GM12864 (cell line): ENCODE measurements at regions not wholly inside any gene's neighbourhood (a gene's known extent, or its start where the extent isn't known, plus 50 kb on each side); places are given as distances from the start of the nearest gene placed in this dataset.
"Not testable (repeated sequence)": the region's sequence is repeated elsewhere in the genome, so short reads cannot be mapped to it uniquely, and the experiment has no call there.

Experiments
- DNase-seq: peaks from one replicate; pipeline ENCODE4 v3.0.0-alpha.2; 2011; ENCODE audit warnings: low read depth
- H3K4me3 ChIP-seq: 2 replicates; pipeline ENCODE4 v1.5.1; 2011; ENCODE audit warnings: mild to moderate bottlenecking, low read depth, low read length, control low read depth
- TF ChIP-seq, protein P1 (sequence below): IDR thresholded peaks from 2 replicates; pipeline ENCODE4 v1.5.1; 2011; ENCODE audit warnings: low read depth, mild to moderate bottlenecking, moderate library complexity, low read length, control low read depth, inconsistent platforms; ENCODE audit errors: missing control alignments

DNA sequence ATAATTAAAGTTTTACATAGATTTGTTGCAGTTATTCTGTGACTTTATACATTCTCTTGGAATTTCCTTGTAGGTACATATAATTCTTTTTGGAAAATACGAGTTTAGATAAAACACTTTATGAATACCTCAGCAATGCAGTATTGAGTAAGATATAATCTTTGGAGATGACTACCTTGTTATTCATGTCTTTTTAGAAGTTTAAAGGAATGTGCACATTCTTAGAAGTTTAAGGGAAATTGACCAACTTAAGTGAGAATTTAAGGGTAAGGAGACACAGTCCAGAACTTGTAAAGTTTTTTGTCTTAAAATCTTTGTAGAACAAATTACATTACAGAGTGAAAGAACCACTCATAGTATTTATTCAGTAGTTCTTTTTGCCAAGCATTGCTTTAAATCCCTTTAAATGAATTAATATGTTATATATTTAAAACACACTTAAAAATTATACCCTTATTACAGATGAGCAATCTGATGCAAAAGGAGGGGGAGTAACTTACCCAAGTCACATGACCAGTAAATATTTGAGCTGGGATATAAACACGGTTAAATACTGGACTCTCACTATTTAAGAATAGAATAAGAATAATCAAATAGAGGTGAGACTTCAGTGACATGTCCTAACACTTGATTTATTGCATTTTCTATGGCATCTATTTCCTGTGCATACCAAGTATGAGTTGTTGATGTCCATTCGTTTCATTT, 139.5 kb upstream of the FERD3L start:
- DNase-seq, result no peak
- TF ChIP-seq, protein P1, sequence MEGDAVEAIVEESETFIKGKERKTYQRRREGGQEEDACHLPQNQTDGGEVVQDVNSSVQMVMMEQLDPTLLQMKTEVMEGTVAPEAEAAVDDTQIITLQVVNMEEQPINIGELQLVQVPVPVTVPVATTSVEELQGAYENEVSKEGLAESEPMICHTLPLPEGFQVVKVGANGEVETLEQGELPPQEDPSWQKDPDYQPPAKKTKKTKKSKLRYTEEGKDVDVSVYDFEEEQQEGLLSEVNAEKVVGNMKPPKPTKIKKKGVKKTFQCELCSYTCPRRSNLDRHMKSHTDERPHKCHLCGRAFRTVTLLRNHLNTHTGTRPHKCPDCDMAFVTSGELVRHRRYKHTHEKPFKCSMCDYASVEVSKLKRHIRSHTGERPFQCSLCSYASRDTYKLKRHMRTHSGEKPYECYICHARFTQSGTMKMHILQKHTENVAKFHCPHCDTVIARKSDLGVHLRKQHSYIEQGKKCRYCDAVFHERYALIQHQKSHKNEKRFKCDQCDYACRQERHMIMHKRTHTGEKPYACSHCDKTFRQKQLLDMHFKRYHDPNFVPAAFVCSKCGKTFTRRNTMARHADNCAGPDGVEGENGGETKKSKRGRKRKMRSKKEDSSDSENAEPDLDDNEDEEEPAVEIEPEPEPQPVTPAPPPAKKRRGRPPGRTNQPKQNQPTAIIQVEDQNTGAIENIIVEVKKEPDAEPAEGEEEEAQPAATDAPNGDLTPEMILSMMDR, result no peak
- no peak overlapping the region for H3K4me3 ChIP-seq

DNA sequence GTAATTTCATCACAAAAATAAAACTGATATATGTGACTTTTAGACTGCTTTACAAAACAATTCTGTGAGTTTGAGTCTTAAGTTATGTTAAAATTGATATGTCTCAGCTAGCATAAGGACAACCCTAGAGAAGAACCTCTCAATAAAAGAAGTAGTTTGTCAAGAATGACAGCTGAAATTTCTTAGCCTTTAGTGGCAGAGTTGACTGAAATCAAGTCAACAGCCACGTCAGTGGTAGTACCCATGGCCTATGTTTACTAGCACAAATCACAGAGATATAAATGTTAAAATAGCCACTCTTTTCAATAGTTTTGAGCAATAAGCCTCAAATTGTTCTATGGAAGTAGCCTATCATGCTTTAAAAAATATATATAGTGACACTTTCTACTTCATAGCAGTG, 138.9 kb upstream of the FERD3L start:
- no peak overlapping the region for H3K4me3 ChIP-seq
- TF ChIP-seq, protein P1, result no peak
- DNase-seq, result no peak

DNA sequence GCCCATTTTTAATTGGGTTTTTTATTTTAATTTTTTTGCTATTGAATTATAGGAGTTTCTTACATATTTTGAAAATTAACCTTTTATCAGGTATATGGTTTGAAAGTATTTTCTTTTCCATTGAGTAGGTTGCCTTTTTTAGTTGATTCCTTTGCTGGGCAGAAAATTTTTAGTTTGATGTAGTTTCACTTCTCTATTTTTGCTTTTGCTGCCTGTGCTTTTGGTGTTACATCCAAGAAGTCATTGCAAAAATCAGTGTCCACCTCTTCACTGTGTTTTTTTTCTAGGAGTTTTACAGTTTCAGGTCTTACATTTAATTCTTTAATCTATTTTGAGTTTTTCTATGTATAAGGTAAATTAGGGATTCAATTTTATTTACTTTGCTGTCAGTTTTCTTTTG, 129.8 kb upstream of the FERD3L start:
- TF ChIP-seq, protein P1, result no peak
- no peak overlapping the region for H3K4me3 ChIP-seq
- no peak for DNase-seq

DNA sequence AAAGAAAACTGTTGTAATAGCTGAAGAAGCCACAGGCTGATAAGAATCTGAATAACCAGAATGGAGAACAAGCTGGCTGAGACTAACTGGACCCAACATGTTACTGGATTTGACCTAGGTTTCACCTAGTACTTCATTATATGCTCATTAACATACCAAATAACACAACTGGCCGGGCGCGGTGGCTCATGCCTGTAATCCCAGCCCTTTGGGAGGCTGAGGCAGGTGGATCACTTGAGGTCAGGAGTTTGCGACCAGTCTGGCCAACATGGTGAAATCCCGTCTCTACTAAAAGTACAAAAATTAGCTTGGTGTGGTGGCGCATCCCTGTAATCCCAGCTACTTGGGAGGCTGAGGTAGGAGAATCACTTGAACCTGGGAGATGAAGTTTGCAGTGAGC, 127.1 kb upstream of the FERD3L start:
- H3K4me3 ChIP-seq, DNase-seq: not testable (repeated sequence)

- TF ChIP-seq, protein P1, result no peak
- DNase-seq, result no peak
Measured at GRCh38 chr7:19269301-19269700, 124.1 kb upstream of the FERD3L start.

GRCh38 chr7:19268737-19269136, 123.5 kb upstream of the FERD3L start:
- TF ChIP-seq, protein P1, result no peak
- no peak overlapping the region for H3K4me3 ChIP-seq

More at GRCh38 chr7:19269301-19269700, 124.1 kb upstream of the FERD3L start:
- no peak overlapping the region for H3K4me3 ChIP-seq

DNA sequence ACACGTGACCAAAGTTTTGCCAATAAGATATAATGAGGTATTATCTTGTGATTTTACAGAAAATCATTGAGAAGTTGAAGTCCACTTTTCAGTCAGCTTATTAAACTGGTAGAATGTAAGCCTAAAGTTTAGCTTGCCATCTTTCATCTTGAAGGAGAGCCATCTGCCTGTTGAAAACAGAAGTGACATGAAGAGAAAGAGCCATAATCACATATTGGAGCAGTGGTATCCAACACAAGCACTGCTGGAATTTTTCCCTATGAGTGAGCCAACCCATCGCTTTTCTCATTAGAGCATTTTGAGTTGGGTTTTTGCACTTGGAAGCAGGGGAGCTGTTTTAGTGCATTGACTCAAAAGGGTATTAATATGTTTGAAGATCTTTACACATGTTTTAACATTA, 117.6 kb upstream of the FERD3L start:
- TF ChIP-seq, protein P1, result no peak
- no peak for DNase-seq
- H3K4me3 ChIP-seq, result no peak overlapping the region

More at GRCh38 chr7:19268737-19269136, 123.5 kb upstream of the FERD3L start:
- no peak for DNase-seq
